HG02642 (cell line): ENCODE measurements at regions not wholly inside any gene's neighbourhood (a gene's known extent, or its start where the extent isn't known, plus 50 kb on each side); places are given as distances from the start of the nearest gene placed in this dataset.

Experiments used
- ATAC-seq: cut with Tn5 transposase; IDR thresholded peaks from one replicate; pipeline ENCODE4 v1.9.1; 2021; ENCODE audit warnings: mild to moderate bottlenecking; ENCODE audit not compliant: unreplicated experiment, poor library complexity

DNA sequence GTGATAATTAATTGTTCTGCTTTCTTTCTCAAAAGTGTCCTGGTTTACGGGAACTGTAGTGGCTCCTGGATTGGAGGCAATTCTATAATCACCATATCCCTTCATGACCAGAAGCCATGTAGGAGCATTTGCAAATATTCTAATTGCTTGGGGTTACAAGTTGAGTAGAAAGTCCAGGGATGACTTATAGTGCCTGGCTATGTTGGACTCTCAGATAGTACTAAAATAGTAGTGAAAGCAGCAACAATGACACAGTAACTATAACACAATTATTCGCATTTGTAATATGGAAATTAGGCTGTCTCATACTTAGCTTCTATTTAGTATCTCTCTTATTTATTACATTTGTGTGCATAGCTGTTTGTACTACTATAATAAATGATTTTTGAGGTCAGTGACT is 712.5 kb upstream of the GRAMD2B start:
- no peak for ATAC-seq

DNA sequence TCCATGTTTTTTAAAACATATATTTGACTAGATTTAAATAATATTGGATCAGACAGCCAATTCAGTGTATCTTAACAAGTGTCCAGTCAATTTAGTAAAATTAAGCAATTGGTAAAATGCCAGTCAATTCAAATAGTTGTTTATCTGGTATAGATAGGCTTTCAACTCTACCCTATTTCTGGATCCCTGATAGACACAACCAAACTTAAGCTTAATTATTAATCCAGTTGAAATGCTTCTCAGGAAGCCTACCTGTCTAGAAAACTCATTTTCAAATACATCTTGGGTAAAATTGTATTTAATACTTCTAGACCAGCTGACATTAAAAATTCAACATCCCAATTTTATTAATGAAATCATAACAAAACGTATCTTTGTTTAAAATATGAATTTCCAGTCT is 710.8 kb upstream of the GRAMD2B start:
- no peak for ATAC-seq

DNA sequence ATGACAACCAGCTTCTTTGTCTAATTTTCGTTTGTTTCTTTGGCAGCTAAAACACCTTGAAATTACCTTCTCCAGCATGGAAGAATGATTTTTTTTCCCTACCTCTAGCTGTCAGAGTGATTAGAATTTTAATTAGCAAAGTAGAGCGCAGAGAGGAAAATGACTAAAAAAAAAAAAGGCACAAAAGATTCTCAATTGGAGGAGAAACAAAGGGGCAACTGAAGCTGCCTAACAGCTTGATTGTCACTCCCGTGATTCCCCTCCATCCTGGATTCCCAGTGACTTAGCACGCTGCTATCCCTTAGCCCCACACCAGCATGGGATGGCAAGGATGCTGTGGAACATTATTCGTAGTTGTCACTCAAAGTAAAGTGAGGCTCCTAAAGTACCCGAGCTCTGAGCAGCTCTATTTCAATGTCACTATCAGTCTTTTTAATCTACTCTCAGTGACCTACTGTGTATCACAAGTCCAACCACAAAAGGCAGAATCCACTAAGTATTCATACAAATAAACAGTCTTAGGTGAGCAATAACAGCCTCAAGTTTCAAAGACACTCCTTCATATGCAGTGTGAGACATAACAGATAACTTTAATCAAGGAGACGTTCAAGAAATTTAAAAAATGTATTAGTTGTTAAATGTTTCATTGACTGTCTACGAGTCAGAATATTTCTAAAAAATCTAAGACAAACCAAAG is 710.0 kb upstream of the GRAMD2B start:
- no peak for ATAC-seq

DNA sequence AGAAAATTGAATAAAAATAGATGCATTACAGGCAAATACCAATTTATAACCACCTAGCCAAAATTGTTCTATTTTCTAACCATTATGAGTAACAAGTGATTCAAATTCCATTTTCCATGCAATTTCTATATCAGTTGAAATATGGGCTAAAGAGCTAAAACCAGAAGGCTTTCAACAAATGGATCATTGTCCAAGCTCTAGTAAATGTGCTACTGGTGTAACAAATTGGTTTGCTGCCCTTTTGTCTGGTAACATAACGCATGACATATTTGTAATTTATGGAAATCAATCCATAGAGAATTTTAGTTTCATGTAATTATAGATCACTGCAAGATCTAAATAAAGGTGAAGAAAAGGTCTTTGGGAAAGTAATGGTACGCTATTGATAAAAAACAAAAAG is 708.0 kb upstream of the GRAMD2B start:
- ATAC-seq = no peak

DNA sequence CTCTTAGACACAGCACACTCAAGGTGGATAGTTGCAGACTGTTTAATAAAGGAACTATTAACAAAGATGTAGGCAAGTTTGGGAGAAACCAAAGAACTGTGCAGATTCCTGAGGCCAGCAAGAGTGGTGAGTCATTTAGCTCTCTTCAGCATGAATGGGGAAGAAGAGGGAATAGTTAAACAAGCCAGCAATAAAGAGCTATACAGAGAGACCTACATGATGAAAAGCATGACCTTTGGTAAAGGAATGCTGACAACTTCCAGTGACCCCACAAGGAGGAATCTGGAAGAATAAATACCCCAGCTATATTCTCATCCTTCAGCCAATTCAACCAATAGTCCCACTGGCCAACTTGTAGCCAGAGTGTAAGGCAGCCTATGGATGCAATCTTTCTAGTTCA is 706.0 kb upstream of the GRAMD2B start:
- no peak for ATAC-seq

DNA sequence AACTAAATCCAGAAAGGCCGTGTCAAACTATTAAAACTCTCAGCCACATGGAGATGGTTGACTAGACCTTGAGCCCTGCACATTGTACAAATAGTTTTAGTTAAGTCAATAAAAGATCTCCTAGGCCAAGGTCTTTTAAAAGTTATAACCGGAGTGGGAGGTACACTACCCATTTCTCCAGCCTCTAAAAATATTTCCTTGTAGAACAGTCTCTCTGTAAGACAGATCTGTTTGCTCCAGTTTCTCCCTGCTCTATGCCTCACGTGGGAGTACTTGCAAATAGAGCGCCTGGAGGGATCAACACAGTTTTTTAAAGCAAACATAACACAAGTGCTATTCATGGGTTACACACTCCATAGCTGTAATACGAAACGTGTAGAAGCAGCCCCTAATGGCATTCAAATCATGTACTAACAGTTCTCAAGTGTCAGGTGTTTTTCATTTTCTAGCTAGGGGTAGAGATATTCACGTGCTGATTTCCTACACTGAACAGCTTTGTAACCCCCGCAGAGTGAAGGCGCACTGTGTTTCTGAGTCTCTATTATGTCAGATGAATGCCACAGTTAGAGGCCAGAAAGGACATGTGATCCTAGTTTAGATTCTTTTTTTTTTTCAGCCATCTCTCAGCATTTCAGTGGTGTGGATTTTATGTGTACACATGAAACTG is 703.4 kb upstream of the GRAMD2B start:
- no peak for ATAC-seq

DNA sequence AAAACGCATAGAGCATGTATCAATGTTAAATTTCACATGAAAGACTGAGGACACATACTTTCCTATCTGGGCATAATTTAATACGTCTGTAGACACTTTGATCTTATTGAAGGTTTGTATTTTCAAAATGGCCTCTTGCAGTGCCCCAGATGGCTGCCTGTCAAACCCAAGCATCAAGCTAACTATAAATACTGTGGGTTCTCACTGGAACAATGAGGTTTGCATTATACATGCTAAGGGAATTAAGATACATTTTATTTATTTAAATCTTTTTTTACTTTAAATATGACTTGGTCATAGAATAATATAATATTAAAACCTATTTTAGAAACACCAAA is 702.9 kb upstream of the GRAMD2B start:
- ATAC-seq = no peak

DNA sequence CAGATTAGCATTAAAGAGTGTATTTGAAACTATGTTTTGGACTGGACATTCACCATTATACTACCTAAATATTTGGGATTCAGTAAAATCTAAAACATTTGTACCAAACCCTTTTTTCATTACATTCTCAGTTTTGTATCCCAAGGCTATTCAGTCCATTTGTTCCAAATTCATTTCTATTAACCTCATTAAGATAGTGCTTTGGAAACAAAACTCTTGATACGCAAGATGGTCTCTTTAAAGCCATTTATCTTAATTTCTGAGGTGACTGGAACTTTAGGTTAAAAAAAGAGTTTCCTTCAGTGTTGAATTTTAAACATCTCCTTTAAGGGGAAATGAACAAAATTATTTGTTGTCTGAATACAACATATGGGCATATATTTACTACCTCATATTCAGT is 702.5 kb upstream of the GRAMD2B start:
- no peak for ATAC-seq

DNA sequence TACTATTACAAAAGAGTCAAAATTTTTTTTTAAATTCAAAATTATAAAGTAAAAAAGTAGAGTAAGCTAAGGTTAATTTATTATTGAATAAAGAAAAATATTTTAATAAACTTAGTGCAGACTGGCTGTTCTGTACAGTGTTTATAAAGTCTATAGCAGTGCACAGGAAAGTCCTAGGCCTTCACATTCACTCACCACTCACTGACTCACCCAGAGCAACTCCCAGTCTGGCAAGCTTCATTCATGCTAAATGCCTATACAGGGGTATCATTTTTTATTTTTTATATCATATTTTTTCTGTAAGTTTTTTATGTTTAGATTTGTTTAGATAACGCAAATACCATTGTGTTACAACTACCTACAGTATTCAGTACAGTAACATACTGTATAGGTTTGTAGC is 700.7 kb upstream of the GRAMD2B start:
- ATAC-seq = no peak

DNA sequence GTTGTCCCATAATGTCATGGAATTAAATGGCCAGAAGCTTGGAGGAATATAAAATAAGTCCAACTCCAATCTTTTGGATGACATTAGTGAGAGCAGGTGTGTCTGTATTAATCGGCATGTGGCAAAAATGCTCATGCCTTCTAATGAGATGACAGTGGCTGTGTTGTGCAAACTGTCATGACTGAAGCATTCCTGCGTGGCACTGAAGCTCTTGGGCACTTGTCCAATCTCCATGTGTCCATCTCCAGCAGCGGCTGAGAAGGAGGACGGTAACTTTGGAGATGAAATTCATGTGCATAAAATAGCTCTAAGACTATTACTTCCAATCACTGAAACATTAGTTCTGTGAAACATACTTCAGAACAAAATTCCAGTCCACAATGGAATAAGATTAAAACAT is 697.5 kb upstream of the GRAMD2B start:
- no peak for ATAC-seq

DNA sequence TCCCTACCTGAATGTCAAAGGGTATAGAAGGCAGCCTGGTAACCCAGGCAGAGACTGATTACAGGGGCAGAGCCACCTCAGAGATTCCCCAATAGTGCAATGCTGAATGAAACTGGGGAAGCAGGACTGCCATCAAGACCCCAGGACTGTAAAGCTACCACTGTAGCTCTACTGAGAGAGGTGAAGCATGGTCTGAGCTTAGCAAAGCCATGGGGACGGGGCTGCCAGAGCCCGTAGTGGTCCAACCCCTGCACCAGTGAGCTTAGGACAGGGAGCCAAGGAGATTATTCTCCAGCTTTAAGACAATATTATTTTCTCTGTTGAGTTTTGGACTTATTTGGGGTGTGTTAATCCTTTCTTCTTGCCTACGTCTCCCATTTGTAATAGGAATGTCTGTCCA is 679.3 kb upstream of the GRAMD2B start:
- ATAC-seq = no peak

DNA sequence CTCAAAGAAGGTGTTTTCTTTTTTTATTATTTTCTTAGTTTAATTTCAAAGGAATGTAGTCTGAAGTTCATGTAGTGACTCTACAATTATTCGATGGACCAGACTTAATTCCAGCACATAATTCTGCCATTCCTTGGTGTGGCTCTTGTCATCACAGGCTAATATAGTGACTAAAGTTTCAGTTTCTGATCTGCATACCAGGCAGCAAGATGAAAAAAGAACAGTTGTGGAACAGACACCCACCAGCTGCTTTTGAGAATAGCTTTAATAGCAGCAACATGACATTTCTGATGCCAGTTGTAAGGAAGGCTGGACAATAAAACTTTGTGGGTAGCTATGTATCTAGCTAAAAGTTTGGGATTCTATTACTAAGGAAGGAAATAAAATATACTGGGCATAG is 676.3 kb upstream of the GRAMD2B start:
- ATAC-seq = no peak

DNA sequence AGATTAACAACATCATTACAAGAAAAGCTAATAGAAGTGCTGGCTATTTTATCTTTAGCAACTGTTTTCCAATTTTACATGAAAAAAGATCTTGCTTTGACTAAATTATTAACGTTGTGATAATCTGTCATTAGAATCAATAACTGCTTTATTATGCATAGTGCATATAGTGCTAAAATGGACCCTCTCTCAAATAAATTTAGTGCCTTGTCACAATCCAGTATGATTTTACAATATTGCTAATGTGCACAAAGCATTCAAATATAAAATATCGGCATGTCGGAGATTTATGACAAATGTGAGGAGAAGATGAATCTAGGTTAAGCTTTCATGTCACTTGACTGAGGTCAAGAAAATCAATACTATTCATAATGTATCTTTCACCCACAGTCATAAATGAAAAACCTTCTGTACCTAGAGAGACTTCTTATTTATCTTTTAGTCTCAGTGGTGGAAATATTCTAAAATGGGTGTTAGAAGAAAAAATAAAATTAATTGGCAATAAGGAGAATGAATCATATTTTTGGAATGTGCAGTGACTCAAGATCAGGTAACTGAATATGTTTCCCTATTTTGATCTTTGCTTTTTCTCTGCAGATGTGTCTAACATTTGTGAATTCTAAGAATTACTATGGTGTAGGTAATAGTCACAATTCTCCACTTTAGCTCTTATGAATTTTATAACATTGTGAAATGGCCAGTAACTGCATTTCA is 672.9 kb upstream of the GRAMD2B start:
- no peak for ATAC-seq

DNA sequence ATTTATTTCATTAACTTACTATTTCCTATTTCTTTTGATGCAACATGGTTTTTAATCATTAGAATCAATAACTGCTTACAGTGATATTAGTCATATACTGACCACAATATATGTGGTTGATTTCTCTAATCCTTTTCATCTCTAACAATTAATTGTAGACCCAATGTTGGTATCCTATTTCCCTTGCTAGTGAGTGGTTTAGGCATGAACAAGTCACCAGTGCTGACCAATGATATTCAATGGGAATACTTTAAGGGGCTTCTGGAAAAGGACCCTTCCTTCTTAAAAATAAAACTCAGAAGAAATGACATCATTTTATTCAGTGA is 672.4 kb upstream of the GRAMD2B start:
- ATAC-seq = no peak

DNA sequence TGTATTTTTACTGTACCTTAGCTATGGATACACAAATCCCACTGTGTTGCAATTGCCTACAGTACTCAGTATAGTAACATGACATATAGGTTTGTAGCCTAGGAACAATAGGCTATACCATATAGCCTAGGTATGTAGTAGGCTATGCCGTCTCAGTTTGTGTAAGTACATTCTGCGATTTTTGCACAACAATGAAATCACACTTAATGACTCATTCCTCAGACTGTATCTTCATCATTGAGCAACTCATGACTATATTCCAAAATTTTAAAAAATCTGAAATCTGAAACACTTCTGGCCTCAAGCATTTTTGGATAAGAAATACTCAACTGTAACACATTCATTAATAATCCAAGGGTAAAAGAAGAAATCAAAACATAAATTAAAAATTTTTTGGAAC is 666.8 kb upstream of the GRAMD2B start:
- no peak for ATAC-seq

DNA sequence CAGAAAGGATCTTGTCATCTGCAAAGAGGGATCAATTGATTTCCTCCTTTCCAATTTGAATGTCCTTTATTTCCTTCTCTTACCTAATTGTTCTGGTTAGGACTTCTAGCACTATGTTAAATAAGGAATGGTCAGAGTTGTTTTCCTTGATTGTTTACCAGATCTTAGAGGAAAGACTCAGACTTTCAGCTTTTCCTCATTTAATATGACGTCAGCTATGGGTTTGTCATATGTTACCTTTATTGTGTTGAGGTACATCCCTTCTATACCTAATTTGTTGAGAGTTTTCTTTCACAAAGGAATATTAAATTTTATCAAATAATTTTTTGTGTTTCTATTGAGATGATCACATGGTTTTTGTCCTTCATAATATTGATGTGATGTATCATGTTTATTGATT is 656.5 kb upstream of the GRAMD2B start:
- no peak for ATAC-seq

DNA sequence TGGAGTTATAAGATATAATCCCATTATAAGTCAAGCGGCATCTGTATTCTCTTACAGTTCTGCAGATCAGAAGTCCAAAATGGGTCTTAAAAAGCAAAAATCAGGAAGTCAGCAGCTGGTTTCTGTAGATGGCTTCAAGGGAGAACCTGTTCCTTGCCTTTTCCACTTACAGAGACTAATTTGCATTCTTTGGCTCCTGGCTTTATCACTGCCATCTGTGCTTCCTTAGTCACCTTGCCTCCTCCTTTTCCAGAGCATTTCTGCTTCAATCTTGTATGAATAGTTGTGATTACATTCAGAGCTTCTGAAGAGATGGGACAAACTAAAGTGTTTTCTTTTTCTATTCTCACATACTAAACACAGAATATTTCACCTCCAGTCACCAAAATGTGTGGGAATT is 647.3 kb upstream of the GRAMD2B start:
- no peak for ATAC-seq

DNA sequence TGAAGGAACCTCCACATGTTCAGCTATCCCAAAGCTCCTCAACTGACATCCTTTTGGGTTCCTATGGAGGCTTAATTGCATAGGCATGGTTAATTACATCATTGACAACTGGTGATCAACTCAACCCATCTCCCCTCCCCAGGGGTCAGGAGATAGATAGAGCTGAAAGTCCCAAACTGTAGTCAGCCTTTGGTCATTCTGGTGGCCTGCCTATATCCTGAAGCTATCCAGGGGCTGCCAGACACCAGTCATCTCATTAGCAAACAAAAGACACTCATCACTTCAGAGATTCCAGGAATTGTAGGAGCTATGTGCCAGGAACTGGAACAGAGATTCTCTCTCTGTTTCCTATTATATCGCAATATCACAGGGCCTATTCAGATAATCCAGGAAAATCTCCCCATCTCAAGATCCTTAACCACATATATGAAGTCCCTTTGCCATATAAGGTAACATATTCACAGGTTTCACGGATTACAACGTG is 646.5 kb upstream of the GRAMD2B start:
- no peak for ATAC-seq

DNA sequence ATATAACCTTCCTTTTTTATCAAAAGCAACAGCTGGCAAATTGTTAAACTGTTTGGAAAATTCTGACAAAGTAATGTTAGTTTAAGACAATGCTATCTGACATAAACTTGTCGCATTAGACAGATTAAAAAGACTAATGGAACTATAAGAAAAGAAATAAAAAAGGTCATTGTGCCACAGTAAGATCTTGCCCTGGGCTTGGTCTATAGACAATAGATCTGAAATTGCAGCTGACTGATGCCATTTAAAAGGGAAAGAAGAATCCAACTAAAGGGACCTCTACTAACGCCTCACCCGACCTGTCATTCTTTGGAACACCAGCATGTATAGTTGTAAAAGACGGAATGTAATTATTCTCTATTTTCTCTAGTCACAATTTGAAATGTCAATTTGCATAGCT is 644.4 kb upstream of the GRAMD2B start:
- ATAC-seq = no peak

DNA sequence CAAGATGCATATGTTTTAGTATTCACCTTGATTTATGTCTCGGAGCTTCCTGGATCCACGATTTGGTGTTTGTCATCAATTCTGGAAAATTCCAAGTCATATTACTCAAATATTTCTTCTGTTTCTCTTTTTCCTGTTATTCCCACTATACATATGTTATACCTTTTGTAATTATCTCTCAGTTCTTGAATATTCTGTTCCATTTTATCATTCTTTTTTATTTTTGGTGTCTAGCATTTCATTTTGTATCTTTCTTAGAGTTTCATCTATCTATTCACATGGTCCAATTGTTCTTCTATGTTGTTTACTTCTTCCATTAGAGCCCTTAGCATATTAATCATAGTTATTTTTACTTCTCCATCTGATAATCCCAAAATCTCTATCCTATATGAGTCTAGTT is 637.8 kb upstream of the GRAMD2B start:
- ATAC-seq = no peak

DNA sequence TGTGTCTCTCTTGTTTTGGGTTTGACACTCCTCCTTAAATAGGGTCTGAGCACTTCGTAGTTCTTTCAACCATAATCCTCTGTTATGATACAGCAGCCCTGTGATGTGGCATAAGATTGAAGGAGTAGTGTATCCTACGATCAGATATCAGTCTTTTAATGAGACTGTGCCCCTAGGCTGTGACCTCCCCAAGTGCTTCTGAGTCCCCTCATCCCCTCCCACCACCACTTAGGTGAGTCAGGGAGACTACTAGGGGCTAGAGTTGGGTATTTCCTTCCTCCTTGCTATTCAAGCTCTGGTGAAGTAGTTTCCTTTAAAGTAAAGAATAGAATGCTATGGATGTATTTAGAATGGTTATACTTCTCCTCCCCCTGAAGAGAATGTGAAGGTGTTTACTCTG is 637.2 kb upstream of the GRAMD2B start:
- ATAC-seq = no peak

DNA sequence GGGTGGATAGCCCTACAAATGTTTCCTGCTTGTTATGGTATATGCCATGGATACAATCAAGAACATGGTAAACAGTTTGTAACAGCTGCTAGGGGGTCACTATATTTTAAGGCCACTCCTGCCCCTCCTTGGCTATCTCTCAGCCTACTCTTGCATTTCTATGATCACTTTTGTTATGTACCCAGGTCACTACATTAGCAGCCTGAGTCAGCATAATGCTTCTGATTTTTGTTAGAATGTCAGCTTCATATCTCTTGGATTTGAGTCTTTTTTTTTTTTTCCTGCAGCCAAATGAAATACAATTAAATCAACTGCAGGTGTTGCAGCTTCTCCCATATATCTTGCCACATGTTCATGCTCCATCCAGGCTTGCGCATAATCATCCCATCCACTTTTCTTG is 629.7 kb upstream of the GRAMD2B start:
- ATAC-seq = no peak
